WTC11 (cell line): ENCODE measurements at regions not wholly inside any gene's neighbourhood (a gene's known extent, or its start where the extent isn't known, plus 50 kb on each side); places are given as distances from the start of the nearest gene placed in this dataset.

ENCODE experiments used
- FOXJ3 ChIP-seq: sonication (generic); formaldehyde crosslinking; IDR thresholded peaks from 2 replicates; pipeline ENCODE4 v1.9.0; 2021; ENCODE audit warnings: missing genetic modification reagents, mild to moderate bottlenecking, borderline replicate concordance
- TEAD4 ChIP-seq: sonication (generic); formaldehyde crosslinking; IDR thresholded peaks from 2 replicates; pipeline ENCODE4 v1.8.0; 2022; ENCODE audit warnings: mild to moderate bottlenecking, missing genetic modification reagents
- TF ChIP-seq, protein P1 (sequence below): sonication (generic); formaldehyde crosslinking; IDR thresholded peaks from 2 replicates; pipeline ENCODE4 v1.8.0; 2022; ENCODE audit warnings: mild to moderate bottlenecking, missing genetic modification reagents
- TF ChIP-seq, protein P2 (sequence below): fragments of 200-600 bp; IDR thresholded peaks from 2 replicates; pipeline ENCODE4 v1.8.0; 2022; ENCODE audit warnings: antibody characterized with exemption

DNA sequence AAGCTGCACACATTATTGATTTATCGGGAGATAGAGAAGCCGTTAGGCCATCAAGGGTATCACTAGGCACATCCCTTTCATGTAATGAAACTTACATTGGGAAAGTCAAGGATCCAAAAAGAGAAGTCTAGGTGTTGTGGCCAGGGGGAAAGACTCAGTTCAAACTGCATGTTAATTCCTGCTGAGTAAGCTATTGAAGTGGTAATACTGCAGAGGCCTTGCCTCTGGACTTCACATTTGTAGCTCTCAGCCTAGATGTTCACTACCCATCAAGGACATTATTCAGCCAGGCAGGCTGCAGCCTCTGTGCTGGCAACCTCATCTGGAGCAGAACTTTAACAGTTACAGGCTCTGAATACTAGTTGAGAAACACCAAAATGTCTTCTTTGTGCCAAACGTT, 2094.5 kb upstream of the AGA start:
- TF ChIP-seq, protein P1, sequence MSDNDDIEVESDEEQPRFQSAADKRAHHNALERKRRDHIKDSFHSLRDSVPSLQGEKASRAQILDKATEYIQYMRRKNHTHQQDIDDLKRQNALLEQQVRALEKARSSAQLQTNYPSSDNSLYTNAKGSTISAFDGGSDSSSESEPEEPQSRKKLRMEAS (CRISPR knock-in tag): no peak
- TF ChIP-seq FOXJ3 (CRISPR knock-in tag): no peak
- TF ChIP-seq, protein P2, sequence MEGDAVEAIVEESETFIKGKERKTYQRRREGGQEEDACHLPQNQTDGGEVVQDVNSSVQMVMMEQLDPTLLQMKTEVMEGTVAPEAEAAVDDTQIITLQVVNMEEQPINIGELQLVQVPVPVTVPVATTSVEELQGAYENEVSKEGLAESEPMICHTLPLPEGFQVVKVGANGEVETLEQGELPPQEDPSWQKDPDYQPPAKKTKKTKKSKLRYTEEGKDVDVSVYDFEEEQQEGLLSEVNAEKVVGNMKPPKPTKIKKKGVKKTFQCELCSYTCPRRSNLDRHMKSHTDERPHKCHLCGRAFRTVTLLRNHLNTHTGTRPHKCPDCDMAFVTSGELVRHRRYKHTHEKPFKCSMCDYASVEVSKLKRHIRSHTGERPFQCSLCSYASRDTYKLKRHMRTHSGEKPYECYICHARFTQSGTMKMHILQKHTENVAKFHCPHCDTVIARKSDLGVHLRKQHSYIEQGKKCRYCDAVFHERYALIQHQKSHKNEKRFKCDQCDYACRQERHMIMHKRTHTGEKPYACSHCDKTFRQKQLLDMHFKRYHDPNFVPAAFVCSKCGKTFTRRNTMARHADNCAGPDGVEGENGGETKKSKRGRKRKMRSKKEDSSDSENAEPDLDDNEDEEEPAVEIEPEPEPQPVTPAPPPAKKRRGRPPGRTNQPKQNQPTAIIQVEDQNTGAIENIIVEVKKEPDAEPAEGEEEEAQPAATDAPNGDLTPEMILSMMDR: no peak
- TF ChIP-seq TEAD4 (CRISPR knock-in tag): no peak
